GM12874 (cell line): ENCODE measurements at regions not wholly inside any gene's neighbourhood (a gene's known extent, or its start where the extent isn't known, plus 50 kb on each side); places are given as distances from the start of the nearest gene placed in this dataset.

Source experiments
- TF ChIP-seq, protein P1 (sequence below): IDR thresholded peaks from 2 replicates; pipeline ENCODE4 v1.5.1; 2011; ENCODE audit warnings: low read depth, mild to moderate bottlenecking, control low read depth, low read length, moderate library complexity; ENCODE audit not compliant: insufficient read depth

DNA sequence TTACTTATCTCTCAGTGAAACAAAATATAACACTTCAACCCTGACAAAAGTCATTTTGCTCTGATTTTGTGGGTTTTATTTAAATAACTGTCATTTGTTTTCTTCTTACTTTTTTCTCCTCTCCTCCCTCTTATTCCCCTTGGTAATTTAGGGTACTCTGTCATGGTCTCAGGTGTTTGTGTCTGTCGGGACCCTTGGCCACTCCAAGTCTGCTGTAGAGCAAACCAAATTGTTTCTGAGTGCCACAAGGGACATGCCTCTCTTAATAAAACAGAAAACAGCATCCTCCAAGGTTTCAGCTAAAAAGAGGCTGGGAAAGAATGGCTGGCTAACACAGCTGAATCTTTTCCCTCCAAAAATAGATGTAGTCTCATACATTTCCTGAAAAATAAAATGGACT is 573.1 kb upstream of the KLF12 start:
- TF ChIP-seq, protein P1, sequence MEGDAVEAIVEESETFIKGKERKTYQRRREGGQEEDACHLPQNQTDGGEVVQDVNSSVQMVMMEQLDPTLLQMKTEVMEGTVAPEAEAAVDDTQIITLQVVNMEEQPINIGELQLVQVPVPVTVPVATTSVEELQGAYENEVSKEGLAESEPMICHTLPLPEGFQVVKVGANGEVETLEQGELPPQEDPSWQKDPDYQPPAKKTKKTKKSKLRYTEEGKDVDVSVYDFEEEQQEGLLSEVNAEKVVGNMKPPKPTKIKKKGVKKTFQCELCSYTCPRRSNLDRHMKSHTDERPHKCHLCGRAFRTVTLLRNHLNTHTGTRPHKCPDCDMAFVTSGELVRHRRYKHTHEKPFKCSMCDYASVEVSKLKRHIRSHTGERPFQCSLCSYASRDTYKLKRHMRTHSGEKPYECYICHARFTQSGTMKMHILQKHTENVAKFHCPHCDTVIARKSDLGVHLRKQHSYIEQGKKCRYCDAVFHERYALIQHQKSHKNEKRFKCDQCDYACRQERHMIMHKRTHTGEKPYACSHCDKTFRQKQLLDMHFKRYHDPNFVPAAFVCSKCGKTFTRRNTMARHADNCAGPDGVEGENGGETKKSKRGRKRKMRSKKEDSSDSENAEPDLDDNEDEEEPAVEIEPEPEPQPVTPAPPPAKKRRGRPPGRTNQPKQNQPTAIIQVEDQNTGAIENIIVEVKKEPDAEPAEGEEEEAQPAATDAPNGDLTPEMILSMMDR, result no peak

DNA sequence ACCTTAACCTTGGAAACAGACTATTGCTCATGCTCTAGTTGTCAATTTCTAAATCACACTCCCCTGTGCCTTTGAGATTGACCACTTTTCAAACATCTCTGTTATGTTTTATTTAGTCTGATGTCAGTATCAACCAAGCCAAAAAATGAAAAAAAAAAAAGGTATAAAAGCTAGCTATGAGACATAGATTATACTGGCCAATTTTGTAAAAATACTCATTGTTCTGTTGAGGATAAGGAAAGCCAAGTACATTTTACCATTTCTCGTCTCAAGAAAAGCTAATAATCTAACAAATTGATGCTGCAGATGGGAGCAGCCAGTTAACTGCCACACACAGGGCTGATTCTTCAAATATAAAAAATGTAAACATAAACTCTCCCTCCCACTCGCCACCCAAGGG is 572.6 kb upstream of the KLF12 start:
- TF ChIP-seq, protein P1, result no peak

DNA sequence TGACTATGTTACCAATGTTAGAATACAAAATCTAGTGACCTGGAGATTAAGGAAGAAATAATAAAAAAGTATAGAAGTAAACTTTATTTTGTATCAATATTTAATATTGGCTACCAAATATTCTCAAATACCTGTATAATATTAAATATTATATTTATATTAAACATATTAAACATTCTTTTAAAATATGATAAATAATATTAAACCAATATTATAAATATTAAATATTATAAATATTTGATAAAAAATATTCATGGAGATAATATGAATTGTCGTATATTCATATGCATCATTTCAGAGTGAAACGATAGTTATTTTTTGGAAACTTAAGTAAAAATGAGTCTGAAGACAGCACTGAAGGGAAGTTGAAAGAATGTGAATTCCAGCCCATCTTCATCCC is 571.2 kb upstream of the KLF12 start:
- TF ChIP-seq, protein P1, result no peak

- TF ChIP-seq, protein P1, result no peak
These were observed 569.7 kb upstream of the KLF12 start for GRCh38 chr13:74703855-74704387.

DNA sequence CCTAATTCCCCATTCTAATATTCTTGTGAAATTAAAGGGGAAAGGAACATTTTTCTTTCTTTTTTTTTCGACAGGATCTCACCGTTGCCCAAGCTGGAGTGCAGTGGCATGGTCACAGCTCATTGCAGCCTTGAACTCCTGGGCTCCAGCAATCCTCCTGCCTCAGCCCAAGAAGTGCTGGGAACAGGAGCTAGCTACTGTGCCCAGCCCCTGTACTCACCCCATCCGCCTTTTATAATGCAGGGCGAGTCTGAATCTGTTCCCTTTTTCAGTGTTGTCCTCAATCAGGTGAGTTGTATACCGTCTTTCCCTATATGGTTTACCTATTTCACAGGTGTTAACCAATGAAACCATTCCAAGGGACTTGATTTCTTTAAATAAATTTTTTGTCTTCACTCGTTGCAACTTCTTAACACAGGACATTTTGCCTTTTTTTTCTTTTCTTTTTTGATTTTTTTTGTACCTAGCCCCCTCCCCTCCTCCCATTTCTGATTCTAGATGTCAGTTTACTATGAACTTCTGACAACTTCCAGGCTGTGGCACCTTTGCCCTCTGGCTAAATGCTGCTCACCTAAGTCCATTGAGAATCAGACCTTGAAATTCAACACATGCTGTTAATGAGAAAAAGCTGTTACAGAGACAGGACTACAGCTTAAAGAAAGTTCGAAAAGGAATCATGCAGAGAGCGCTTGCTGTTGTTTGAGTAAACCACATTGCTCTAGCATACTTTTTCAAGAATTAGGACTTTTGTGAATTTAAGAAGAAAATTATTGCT is 562.1 kb upstream of the KLF12 start:
- TF ChIP-seq, protein P1, result no peak

GRCh38 chr13:74695021-74695800 is 561.0 kb upstream of the KLF12 start:
- TF ChIP-seq, protein P1, result no peak

GRCh38 chr13:74687442-74688182 is 553.4 kb upstream of the KLF12 start:
- TF ChIP-seq, protein P1, result no peak
